NCI-H69 (cell line): ENCODE measurements at regions not wholly inside any gene's neighbourhood (a gene's known extent, or its start where the extent isn't known, plus 50 kb on each side); places are given as distances from the start of the nearest gene placed in this dataset.
A peak's percentile ranks its signal among the peaks of the same experiment; 100 is the strongest.

Source experiments
- DNase-seq: peaks from one replicate; lab custom pipeline; 2025; lab: John Stamatoyannopoulos, UW

DNA sequence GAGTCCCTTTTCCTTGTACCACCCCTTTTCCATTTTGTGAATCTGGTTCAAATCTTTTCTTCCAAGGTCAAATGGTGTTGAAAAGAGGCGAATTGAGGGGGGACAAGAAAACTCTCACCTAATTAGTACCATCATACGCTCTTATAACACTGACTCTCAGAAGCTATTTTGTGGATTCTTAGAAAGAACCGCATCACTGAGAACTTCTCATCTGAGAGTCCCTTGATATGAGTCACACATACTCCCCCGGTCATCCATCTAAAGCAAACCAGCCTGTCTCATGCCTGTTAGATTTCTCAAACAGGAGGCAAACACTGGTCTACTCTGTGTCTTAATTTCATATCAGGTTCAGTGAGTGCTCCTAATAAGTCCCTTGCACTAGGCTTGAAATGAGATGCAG, 76.5 kb upstream of the SPRED1 start:
- no peak for DNase-seq

DNA sequence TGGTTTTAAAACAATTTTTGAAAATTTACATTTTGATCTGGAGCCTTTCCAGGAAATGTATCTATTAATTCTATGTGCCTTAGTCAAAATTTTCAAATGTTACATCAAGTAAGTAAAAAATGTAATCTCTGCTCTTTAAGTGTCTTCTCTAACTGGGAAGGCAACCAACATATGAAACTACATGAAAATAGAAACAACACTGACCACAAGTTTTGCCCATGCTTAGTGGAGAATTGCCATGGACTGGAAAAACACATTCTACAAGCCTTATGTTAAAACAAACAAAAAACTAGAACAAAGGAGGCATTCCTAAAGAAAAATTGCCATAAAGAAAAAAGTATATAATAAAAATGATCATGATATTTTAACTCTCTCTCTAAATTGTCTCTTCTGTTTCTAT, 75.9 kb upstream of the SPRED1 start:
- no peak for DNase-seq

DNA sequence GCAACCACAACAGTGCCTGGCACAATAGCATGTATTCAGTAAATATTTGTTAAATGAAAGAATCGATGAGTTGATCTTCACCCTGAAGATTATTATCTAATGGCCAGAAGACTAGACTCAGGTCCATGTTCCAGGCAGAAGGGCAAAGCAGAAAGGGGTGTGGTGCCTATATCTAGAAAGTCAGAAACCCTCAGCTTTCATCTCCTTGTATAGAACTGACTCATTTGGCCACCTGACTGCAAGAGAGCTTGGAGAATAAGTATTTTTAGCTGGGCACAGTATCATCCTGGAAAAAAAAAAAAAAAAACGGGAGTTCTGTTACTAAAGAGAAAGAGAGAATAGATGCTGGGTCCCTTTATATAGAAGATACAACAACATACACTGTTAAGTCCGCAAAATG, 69.7 kb upstream of the SPRED1 start:
- DNase-seq, result no peak

DNA sequence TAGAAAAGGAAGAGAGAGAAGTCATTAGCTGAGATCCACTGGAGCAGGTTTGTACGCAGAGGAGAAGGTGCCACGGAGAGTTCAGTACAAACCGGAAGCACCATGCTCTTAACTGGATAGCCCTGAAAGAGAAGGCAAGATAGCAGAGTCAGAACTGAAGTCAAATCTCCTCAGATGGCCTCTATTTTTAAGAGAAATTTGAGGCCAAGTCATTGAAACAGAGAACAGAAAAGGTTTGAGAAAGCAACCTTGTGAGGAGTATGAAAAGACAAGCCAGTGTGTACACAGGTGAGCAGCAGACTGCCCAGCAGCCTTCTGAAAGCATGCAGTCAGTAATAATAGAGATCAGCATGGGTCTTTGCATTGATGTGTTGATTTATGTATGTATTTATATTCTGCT, 66.1 kb upstream of the SPRED1 start:
- peak; percentile 86 for DNase-seq

DNA sequence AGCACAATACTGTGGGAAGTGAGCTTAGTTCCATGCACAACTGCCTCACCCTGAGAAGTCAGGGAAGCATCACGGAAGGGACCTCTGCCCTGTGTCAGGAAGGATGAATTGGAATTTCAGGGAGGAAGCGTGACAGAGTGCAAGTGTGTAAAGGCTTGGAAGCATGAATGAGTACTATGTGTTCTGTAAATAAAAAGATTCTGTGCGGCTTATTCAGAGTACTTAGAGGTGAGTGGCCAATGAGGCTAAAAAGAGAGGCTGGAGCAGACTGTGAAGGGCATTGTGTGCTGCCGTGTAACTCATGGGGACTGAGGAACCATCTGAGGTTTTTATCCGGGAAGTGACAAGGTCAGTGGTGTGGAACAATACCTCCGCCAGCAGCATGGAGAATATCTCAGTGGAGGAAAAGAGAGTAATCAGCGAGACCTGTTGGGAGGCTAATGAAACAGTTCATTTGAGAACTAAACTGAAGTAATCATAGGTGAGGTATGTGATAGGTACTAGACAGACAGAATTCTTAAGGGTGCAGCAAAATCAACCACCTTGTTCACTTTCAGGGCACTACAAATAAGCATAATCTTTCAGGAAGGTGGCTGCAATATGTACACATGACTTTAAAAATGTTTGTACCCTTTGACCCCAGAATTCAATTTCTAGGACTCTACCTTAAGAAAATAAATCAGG, 64.9 kb upstream of the SPRED1 start:
- peak; percentile 47 for DNase-seq

DNA sequence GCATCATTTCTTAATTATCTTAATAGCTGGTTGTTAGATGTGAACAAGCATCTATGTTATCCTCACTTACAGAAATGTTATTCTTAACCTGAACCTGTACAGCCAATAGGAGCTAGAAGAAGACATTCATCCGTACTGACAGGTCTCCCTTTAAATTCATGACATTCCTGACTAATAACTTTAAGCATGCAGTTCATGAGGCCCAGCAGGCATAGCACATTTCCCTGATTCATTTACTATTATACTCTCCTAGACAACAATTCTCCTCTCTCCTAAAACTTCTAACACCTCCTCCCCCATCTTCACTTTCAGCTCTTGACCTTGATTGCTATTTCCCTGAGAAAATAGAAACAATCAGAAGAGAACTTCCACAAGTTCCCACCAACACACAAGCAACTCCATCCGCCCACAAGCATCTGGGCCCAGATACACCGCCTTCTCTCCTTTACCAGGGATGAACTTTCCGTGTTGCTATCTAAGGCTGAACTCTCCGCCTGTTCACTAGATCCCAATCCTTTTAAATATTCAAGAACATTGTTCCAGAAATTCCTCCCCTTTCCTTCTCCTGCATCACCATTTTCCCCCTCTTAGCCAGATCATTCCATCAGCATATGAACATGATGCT, 62.9 kb upstream of the SPRED1 start:
- DNase-seq, result no peak

DNA sequence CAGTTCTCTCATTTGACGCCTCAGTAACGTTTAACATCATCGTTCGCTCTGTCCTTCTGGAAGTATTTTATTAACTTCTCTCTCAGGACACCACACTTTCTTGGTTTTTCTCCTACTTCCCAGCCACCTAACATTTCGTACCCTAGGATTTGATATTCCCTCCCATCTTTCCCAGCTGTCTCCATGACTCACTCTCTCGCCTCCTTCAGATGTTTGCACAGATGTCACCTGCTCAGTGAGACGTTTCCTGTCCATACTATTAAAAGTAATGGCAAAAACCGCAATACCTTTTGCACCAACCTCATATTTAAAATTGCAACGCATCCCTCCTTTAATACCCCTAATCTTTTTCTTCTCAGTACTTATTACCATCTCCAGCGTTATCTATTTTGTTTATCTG, 62.1 kb upstream of the SPRED1 start:
- peak; percentile 31 for DNase-seq

DNA sequence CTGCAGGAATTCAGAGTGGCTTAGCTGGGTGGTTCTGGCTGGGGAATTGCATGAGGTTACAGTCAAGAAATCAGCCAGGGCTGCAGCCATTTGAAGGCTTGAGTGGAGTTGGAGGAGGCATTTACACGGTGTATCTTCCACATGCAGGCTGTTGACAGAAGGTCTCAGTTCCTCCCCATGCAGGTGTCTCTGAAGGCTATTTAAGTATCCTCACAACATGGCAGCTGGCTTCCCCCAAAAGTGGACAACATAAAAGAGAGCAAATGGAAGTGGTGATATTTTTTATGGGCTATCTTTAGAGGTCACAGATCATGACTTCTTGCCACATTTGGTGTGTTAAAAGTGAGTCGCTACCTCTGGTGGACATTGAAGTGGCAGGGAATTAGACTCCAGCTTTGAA, 60.1 kb upstream of the SPRED1 start:
- DNase-seq, result no peak

DNA sequence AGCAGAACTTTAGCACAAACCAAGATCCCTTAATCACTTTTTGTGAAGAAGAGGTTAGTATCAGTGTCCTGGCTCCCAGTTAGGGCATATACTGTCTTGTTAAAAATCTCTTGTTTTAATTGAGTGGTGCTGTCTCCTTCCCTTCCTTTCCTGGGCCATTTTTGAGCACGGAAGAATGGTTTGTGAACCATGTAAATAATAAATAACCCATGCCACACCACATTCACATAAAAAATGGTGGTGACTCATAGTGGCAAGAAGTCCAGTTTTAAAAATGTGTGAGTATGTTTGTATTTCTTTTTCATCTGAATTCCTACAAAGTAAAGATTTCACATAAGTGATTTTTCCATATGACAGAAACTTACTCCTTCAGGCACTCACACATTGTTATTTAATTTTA, 59.1 kb upstream of the SPRED1 start:
- DNase-seq, result no peak

DNA sequence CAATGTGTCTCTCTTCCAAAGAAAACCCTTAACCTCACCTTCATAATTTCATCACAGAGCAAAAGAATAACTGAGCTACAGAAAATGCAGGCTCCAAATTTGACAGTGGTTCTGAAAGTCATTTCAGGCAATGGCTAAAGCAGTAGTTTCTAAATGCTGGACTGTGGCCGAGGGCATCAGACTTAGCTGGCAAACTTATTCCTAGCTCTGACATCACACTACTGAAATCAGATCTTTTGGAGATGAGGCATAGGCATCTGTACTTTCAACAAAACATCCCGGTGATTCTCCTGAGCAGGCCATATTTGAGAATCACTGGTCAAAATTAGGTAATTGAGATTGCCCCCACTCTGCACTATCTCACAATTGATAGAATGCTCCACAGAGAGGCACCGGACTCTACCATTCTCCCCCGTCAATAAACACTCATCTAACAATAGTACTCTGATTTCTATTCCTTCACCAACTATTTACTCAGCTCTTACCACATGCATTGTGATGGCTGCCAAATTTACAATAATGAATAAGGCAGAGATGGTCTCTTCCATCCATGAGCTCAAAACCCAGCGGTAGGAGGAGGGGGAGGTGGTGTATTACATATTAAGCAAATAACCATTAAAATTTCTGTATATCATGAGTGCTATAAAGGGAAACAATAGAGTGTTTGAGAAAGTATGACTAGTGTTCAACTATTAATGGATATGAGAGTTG, 57.3 kb upstream of the SPRED1 start:
- peak; percentile 2 for DNase-seq

DNA sequence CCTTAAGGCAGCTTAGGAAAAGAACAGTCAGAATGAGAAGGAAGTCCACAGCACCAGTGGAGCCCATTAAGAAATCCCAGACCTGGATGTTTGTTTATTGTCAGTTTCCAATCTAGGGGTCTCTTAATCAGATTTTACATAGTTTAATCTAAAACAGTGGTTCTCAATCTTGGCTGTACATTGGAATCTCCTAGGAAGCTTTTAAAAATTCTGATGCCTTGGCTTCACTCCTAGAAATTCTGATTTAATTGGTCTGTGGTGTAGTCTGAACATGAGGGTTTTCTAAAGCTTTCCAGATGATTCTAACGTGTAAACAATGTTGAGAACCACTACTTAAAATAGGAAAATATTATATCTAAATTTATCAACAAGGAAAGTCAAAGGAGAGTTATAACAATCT, 56.6 kb upstream of the SPRED1 start:
- DNase-seq, result no peak

DNA sequence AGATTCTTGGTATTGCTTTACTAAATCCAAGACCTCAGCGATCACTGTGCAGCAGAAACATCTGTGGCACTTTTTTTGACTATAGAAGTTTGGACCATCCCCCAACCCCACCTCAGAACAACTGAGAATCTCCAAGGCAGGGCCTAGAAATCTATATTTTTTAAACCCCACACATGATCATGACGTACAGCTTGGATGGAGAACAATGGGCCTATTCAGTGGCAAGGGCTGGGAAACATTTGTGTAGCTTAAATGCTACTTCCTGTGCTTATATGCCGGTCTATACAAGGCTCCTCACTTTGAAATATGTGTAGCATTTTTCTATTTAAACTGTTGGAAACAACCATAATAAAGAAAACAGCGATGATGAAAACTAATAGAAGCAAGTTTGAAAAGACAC, 55.1 kb upstream of the SPRED1 start:
- DNase-seq, result no peak

DNA sequence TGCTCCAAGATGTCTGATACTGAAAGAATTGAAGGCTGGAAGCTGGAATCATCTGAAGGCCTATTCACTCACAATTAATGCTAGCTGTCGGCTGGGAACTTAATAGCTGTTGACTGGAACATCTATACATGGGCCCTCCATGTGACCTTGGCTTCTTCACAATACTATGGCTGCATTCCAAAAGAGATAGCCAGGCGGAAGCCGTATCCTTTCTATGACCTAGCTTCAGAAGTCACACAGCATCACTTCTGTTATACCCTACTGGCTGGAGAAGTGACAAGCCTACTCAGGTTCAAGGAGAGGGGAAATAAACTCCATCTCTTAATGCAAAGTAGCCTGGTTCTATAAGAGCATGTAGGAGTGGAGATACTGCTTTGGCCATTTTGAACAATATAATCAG, 50.9 kb upstream of the SPRED1 start:
- no peak for DNase-seq

DNA sequence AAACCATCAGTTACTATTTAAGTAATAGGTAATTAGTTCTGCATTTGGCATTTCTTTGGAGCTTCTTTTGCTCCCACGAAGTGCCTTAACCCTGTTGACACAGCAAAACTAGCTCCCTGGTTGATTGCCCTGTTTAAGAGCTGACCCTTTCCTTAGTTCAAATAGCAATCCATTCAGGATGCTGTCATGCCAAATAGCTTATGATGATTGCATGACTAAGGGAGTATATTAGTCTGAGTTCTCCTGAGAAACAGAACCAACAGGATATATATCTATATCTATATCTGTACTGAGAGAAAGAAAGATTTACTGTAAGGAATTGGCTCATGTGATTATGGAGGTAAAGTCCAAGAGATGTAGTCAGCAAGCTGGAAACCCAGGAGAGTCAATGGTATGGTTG, 50.3 kb upstream of the SPRED1 start:
- DNase-seq, result no peak
